Stimulated activated CD4-positive, alpha-beta T cell treated with anti-CD3 and anti-CD28 coated beads, Interleukin-2, amount 100 ng/mL, for 4 hours (primary cell): ENCODE measurements at regions not wholly inside any gene's neighbourhood (a gene's known extent, or its start where the extent isn't known, plus 50 kb on each side); places are given as distances from the start of the nearest gene placed in this dataset.

ENCODE experiments used
- DNase-seq: peaks from one replicate; pipeline ENCODE4 v3.0.0-alpha.2; 2020; ENCODE audit warnings: low read depth

DNA sequence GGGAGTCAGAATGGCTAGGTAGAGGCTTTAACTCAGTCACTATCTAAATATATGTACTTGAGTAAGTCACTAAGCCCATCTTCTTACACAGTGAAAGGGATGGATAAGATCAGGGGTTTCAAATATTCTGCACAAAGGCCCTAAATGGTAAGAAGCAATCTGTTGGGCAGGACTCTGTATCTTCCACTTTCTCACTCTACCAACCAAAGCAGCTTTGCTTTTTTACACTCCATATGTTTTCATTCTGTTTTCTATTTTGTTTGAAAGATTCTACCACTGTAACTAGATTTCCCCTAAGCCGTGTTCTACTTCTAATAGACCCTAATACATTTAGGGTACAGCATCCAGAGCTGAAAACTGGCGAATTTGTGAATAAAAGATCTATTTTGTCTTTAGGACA is 477.5 kb upstream of the NMUR2 start:
- DNase-seq, result no peak

DNA sequence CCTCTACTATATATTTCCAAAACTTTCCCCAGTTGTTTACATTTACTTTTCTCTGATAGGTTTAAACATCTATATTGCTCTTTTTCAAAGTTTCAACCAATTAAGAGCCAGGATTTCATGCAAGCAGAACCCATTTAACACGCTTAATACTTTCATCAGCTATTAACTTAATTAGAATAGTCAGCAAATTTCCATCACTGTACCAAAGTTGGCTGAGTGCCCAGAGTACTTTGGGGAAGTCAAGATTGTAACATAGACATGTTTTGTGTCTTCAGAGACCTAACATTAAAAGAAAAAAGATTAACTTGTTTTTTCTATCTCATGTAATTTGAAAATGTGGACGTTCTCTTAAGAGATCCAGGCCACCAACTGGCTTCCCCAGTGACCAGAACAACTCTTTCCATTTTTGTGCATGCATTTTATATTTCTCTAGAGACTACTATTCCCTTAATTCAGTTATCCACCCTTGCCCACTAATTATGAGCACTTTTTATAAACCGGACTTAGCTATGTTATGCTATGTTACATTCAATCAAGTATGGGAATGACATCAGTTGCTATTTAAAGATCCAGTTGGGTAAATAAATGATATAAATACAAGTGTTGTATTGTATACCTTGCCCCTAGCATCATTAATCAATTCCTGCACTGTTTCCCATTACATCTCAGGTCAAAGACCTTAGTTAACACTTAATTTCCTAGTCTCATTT is 478.1 kb upstream of the NMUR2 start:
- no peak for DNase-seq

DNA sequence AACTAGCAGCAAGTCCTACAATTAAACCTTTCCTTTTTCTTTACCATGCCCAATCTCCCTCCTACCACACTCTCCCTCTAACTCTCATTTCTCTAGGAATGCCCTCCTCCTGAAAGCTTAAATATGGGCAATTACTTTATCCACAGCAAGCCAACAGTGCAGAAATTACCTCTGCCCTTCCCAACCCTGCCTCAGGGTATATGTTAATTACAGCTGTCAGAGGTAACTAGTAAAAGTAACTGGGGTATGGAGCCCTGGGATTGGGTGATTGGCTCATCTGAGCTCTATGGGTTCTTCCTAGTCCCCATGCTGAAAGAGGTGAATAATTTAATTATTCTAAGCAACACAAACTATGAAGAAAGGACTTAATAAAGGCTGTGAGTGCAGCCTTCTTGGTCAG is 478.9 kb upstream of the NMUR2 start:
- no peak for DNase-seq

DNA sequence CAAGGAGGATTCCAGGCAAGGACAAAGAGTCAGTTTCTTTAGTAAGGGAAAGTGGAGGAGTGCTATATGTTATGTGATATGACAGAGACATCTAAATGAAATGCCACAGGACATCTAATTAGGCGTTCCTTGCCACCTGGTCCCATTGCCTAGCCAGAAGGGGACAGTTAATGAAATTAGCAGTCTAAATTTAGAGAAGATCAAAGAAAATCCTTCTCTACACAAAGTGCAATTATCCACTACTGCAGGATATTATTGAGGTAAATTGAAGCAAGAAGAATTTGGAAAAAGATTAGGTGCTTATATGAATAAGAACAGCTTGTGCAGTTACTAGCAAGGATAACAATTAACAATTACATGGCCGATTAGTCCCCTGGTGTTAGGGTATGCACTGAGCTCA is 495.3 kb upstream of the NMUR2 start:
- DNase-seq, result no peak

DNA sequence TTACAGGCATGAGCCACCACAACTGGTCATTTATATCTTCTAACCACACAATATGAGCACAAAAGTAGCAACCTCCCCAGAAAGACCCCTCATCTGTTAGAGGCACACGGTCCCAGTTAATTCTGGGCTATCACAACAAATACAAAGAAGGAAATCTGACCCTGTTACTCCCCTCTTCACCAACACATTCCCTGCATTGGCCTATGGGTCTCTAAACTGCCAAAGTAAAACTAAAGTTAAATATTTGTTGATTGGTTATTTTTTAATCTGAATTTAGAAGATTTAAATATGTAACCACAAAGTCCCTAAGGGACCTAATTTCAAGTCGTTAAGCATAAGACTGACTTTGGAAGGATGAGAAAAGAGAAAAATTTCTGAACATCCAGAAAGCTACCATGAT is 496.7 kb upstream of the NMUR2 start:
- DNase-seq, result no peak

DNA sequence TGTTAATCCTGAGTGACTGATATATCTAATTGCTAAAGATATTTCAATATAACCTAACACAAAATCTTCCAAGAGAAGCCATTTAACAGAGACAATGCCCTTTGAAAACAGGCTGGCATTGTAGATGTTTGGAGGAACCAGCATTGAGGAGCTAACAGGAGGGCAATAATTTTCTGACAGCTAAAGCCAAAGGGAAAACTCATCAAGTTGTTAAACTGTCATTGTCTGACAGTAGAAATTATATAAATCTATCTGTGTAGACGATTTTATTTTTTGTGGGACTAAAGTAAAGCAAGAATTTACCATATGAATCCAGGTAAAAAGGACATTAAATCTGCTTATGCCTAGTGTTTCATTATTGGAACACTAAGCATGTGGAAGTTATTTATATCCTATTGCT is 500.2 kb upstream of the NMUR2 start:
- no peak for DNase-seq

DNA sequence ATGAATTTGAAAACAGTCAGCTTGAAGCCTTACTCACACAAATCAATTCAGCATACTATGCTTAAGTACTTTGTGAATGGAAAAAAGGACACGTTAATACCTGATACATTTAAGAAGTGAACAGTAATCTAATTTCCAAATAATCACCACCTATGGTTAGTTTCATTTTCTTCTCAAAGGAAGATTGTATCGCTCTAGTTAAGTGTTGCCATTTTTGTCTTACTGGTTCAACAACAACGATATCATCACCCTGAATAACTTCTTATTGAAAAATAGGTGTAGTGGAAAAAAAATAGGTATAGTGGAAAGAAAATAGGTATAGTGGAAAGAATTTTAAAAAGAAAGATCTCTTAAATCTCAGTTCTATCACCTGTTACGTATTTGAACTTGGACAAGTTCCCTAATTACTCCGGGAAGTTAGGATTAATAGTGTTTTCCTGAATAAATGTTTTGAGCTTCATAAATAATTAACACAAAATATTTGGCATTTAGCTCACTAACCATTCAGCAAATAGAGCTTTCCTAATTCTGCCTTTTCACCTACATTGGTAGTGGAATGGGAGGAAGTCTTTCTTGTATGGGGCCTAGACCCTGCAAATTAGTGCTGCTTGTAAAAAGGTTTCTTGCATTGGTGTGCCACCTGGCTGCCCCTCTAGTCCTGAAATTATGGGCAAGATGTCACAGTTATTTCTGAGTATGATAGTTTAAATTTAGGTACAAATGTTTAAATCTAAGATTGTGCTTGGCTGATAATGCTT is 502.6 kb upstream of the NMUR2 start:
- no peak for DNase-seq

DNA sequence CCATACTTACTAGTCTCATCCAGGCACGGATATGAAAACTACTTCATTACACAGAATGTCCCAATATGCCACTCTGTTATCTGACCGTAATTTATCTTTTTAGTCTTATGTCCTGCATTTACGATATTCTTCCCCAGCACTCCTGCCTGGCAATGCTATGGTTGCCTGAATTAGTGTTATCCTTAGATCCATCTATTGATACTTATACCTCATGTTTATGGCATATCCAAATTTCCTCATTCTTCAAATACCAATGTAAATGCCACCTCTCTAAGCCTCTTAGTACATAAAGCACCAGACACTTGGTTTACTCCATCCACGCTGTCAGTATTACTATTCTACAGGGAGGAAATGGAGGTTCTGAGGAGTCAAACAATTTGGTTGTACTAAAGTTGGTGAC is 507.8 kb upstream of the NMUR2 start:
- no peak for DNase-seq

DNA sequence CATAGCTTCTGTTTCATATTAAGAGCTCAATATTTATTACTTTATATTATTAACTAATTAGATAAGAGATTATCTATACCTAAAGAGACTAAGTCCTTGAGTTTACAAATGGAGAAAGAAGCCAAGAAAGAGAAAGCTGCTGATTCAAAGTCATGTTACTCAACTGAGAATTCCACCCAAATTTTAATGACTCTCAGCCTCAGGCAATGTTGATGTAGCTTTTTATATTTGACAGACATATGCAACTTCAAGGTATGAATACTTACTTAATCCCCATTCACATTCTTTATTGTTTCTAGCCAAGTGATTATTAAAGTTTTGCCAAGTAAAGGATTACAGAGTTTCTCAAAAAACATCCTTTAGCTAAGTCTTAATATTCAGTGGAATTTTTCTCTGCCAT is 527.5 kb upstream of the NMUR2 start:
- no peak for DNase-seq

DNA sequence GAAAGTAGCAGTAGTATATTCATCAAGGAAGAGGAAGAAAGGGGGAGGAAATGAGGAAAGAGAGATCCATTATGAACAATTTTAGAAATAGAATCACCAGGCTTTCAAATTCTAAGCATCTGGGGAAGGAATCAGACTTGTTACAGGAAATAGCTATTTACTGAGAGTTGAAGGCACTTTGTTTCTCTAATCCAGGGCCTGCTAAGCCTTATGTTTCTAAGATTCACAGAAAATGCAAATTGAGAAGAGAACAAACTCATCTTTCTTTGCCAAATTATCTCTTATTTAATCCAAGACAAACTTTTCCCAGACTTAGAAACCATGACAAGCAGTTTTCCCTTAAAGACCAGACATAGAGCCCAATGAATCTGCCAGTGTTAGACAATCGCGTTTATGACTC is 528.0 kb upstream of the NMUR2 start:
- no peak for DNase-seq

DNA sequence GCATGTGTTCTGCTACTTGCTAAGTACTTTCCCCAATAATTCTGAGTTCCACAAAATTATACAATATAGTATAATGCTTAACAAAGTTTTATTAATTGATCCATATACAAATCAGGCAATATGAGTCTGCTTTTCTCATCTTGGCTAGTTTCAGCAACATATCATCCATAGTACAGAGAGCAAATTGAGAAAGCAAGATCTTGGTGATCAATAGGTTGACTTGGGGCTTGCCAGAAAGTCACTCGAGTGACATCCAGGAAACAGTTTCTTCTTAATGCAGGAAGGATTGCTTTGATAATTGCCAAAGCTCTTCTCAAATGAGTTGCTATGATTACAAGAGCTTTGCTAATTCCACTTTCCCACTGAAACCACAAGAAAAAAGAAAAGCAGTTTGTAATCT is 533.6 kb upstream of the NMUR2 start:
- no peak for DNase-seq

DNA sequence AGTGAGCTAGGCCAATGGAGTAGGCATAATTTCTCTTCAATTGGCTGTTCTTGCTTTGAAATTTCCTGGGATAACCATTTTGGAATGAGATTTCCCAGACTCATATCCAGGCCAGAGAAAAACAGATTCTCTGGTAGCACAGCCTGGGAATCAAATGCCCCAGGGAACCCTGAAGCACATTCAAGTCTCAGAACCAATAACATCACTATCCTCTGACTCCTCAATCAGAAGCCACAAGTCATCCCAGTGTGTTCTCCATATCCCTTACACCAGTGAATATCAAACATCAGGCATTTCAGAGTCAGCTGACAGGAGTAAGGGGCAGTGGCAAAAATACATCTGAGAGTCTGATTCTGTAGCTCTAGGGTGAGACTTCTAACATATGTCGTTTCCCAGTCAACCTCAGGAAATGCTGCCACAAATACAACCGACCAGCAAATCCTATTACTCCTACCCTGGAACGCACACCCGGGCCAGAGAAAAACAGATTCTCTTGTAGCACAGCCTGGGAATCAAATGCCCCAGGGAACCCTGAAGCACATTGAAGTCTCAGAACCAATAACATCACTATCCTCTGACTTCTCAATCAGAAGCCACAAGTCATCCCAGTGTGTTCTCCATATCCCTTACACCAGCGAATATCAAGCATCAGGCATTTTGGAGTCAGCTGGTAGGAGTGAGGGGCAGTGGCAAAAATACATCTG is 537.7 kb upstream of the NMUR2 start:
- no peak for DNase-seq

DNA sequence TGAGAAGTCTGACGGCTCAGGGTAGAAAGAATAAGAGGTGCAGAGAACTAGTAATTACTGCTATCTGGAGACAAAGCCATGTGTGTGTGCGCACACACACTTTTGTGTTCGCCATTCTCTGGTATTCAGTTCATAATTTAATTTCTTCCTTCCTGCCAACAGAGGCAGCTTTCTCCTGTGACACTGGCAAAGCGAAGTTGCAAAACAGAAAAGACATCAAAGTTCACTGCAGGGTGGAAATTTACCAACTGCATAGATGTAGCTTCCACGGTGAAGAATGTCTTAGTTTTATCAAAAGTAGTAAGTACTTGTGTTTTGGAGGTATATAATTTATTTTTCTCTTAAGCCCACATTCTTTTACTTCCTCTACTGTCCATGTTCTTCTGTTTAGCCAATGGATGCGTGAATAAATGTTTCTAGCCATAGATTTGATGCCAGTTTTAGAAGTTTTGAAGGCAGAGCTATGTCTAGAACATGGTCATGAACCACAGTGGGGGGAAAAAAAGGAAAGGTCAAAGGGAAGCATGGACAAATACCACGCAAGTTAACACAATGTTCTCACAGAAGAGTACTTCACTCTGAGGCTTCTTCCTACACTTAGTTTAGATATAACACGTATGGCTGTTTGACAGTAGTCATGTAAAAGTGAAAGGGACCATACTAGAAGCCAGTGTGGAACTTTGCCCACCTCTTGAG is 536.5 kb upstream of the GRIA1 start:
- DNase-seq, result no peak

DNA sequence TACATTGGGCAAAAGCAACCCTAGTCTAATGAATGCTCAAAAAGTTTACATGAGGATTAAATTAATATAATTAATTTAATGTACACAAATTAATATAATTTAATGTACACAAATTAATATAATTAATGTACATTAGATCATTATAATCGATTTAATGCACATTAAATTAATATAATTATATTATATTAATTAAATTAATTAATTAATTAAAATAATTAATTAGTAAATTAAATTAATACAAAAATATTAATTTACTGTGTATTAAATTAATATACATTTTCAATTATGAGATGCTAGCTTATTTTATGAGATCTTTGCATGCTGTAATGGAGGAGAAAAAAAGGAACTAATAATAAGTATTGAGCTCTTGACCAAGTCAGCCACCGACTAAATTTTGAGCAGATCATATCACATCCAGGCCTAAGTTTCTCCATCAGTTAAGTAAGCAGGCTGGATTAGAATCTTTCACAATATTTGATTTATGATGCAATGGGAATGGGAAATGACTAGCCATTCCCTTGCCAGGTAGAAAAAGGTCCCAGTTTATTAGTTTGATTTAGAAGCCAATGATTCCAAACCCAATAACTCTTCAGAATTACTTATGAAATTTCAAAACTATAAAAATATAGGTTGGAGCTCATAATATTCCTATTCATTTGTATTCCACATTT is 533.4 kb upstream of the GRIA1 start:
- DNase-seq, result no peak

DNA sequence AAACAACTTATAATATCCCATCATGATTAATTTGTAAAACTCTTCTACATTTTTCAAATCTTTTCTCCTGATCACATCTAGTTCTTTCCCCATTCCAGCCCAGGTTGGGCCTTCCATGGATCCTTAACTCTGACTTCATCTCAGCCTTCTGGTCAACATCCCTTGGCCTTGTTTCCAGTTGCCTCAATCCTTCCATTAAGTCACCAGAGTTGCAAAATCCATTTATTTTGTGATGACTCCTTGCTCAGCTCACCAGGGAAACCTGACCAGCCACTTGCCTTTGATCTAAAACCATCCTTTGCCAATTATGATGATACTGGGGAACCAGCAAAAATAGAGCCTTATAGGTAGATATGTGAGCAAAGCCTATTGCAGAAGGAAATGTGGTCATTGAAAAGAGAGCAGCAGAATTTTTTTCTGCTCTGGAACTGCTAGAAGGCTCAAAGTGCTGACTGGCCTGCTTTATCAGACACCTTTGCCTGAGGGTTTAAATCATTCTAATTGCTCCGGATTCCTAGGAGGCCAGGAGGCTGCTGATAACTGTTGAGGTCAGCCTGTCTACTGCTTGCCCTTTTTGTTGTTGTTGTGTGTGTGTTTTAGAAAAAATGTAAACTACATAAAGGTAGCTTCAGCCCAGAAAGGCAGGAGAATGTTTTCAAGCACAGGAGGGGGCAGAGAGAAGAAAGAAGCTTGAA is 512.2 kb upstream of the GRIA1 start:
- no peak for DNase-seq

DNA sequence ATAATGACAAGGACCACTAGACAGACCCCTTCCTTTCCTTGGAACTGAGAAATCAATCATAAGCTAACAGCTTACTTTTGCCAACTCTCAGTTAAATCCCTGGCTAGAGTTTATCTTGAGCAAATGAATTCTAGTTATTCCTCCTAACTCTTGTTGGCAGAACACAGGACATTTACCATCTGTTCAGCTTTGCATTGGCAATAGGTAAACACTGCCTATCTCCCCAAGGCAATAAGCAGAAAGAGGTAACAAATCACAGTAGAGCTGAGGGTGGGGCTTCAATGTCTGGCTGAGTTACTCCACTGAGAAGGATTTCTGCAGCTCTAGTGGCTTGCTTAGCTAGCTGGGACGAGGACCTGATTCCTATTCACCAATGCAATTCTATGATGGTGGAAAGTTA is 503.3 kb upstream of the GRIA1 start:
- DNase-seq, result no peak

DNA sequence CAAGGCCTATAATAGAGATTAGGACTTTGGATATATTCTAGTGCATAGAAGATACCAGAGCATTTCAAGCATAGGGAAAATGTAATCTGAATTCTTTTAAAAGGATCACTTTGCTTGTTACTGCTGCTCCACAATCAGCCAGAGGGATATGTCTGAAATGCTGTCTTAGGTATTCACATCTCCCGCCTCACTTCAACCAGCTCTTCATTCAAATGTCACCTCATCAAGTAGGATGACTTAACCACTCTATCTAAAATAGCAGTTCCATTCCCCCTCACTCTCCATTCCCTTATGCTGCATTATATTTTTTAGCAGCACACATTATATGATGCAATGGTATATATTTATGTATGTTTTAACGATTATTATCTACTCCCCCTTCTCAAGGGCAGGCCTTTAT is 500.3 kb upstream of the GRIA1 start:
- DNase-seq, result no peak

DNA sequence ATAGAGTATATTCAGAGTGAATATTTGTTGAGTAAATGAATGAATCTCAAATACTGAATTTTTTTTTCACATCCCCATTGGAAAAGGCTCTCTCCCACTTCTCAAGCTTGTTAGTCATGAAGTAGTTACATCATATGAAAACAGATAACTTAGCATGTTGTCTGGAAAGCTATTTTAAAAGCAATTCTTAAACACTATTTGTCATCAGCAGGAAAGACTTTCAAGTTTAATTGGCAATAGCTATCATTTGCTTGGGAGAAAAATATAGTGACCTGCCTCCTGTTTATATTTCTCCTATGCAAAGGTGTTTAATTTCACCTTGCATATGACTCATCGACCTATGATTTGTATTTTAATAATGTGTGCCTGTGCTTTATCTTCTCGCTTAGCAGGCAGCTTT is 499.8 kb upstream of the GRIA1 start:
- DNase-seq, result no peak

DNA sequence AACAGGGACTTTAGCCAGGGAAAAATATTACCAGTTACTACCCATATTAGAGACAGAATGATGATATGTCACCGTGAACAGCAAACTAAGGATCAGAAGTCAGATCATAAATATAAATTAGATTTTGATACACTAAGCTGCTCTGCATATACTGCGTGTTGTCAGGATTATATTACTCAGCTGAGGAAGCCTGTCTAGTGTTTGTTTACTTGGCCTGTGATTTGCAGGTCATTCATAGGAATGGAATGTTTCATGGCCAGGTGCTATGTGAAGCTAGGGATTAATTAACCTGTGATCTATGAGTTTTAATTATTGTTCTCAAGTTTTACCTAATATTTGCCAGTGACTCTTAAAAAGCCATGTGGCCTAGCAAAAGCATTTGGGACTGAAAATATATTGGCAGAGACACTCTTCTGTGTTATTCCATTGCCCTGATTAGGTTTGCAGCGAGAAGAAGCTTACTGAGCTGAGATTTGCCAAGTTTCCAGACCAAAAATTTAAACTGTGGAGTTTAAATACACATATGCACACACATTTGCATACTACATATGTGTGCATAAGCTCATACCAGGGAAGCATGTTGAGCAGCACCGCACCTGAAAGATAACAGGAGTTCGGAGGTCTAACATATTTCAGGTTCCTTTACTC is 496.3 kb upstream of the GRIA1 start:
- no peak for DNase-seq

DNA sequence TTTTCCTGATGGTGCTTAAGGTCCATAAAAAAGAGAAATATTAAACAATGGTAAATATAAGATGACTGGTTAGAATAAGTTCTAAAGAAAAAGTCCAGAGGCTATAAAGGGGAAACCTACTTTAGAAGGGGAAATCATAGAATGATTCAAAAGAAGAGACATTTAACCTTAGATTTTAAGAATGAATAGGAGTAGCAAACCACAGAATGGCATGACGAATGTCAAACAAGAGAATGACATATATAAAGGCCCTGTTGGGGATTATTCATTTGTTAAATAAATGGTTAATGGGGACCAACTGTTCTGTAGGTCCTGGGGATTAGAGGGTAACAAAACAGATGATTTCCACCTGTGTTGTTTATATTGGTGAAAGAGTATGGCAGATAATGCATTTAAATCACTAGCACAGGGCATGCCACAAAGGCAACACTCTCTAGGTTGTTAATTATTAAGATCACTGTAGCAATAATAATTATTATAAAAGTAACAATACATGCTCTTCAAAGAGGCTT is 495.2 kb upstream of the GRIA1 start:
- no peak for DNase-seq

DNA sequence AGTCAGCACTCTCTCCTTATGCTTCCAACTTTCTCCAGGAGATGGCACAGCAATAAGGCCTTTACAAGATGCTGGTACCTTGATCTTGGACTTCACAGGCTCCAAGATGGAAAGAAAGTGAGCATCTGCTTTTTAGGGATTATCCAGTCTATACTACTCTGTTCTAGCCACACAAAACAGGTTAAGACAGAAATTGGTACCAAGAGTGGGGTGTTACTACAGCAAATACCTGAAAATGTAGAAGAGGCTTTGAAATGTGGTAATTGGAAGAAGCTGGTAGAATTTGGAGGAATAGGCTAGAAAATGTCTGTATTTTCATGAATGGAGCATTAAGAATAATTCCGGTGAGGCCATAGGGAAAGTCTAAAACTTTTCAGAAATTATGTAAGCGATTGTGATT is 484.8 kb upstream of the GRIA1 start:
- DNase-seq, result no peak
